PFSK-1 (cell line): ENCODE measurements at regions not wholly inside any gene's neighbourhood (a gene's known extent, or its start where the extent isn't known, plus 50 kb on each side); places are given as distances from the start of the nearest gene placed in this dataset.

Source experiments
- FOXP2 ChIP-seq: optimal IDR thresholded peaks from 2 replicates; pipeline ENCODE3; 2011; ENCODE audit warnings: borderline replicate concordance, control low read depth, inconsistent platforms; ENCODE audit not compliant: insufficient read depth; ENCODE audit errors: extremely low read length, extremely low read depth
- POLR2AphosphoS5 ChIP-seq: IDR thresholded peaks from 2 replicates; pipeline ENCODE4 v1.6.1; 2012; ENCODE audit warnings: low read depth, mild to moderate bottlenecking, control low read depth, low read length, moderate library complexity
- REST ChIP-seq, 2 experiments: IDR thresholded peaks; 2 replicates each; pipeline versions ENCODE4 v1.6.1 to v1.8.0; 2011 to 2012; ENCODE audit warnings: low read depth in 2 of 2, low read length in 2 of 2, control low read depth in 1 of 2, inconsistent platforms in 1 of 2, mild to moderate bottlenecking in 1 of 2, moderate library complexity in 1 of 2; ENCODE audit not compliant: insufficient read depth in 1 of 2
- SIN3A ChIP-seq: IDR thresholded peaks from 2 replicates; pipeline ENCODE4 v1.6.1; 2012; ENCODE audit warnings: mild to moderate bottlenecking, low read length, moderate library complexity, borderline replicate concordance; ENCODE audit not compliant: insufficient read depth
- TAF1 ChIP-seq: IDR thresholded peaks from 2 replicates; pipeline ENCODE4 v1.6.1; 2012; ENCODE audit warnings: low read length, control low read depth, borderline replicate concordance; ENCODE audit not compliant: insufficient read depth

GRCh38 chr2:100703739-100704138, 116.2 kb upstream of the NPAS2 start:
- TF ChIP-seq FOXP2 (no peak), POLR2AphosphoS5 (no peak), TAF1 (no peak), REST (IDR thresholded peaks at IDR 0.05; ENCODE audit: insufficient read depth in 1 of 2, low read depth in 2 of 2, low read length in 2 of 2) (no peak), SIN3A (no peak)

- TF ChIP-seq REST (IDR thresholded peaks at IDR 0.05; ENCODE audit: insufficient read depth in 1 of 2, low read depth in 2 of 2, low read length in 2 of 2) (no peak), FOXP2 (no peak), SIN3A (no peak), TAF1 (no peak), POLR2AphosphoS5 (no peak)
Measured at GRCh38 chr2:100704156-100704555, 115.8 kb upstream of the NPAS2 start.

DNA sequence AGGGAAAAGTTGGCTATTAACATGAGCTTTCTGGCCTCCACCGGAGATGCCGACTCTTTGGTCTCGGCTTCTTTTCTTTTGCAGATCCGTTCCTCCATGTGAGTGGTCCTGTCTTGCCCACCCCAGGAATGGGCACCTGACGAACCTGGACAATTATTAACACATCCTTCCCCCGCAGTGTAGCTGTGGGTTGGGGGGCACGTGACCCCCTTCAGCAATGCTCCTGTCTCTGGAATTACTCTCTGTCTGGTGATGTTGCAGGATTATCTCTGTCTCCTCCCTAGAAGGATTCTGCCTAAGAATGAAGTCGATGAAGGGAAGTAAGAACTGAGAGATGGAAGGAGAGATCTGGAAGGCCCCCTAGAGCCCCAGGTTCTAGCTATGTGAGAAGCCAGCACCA, 115.2 kb upstream of the NPAS2 start:
- TF ChIP-seq FOXP2 (no peak), POLR2AphosphoS5 (no peak), TAF1 (no peak), REST (IDR thresholded peaks at IDR 0.05; ENCODE audit: insufficient read depth in 1 of 2, low read depth in 2 of 2, low read length in 2 of 2) (no peak), SIN3A (no peak)

DNA sequence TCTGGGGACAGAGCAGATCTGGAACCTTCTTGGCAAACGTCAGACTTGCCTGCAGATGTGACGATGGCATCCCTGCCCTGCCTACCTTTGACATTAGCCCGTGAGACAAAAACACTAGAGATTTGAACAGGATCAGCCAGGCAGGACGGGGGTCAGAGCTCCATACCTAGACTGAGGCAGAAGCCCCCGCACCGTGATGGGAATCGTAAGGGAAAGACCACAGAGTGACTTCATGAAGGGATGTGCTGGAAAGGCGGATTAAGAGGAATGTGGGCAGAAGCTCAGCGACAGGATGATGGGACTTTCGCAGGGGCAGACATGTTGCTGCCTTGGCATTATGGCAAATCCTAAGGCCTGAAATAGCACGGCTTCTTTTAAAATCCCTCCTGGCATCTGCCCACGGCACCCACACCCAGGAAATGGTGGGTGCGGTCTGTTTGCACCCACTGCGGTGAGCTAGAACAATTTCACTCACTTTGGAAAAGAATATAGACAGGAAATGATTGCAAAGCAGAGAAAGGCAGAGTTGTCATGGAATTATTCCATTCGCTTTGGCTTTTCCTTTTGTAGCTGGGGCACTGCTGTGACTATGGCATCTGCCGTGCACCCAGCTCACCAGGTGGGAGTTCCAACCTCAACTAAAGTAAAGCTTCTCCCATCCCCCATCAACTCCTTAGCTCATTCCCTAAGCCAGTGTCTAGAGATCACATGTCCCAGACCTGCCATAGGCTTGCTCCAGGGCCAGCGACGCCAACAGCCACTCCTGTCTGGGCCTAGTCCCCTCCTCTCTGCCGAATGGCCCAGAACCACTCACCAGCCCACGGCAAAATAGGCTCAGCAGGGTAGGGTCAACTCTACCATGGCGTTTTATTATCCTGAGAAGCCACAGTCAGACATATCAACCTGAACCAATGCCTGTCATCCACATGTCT, 112.7 kb upstream of the NPAS2 start:
- no peak for TF ChIP-seq REST (IDR thresholded peaks at IDR 0.05; ENCODE audit: insufficient read depth in 1 of 2, low read depth in 2 of 2, low read length in 2 of 2)
- no peak for TF ChIP-seq FOXP2
- TF ChIP-seq SIN3A = no peak
- no peak for TF ChIP-seq POLR2AphosphoS5
- no peak for TF ChIP-seq TAF1

DNA sequence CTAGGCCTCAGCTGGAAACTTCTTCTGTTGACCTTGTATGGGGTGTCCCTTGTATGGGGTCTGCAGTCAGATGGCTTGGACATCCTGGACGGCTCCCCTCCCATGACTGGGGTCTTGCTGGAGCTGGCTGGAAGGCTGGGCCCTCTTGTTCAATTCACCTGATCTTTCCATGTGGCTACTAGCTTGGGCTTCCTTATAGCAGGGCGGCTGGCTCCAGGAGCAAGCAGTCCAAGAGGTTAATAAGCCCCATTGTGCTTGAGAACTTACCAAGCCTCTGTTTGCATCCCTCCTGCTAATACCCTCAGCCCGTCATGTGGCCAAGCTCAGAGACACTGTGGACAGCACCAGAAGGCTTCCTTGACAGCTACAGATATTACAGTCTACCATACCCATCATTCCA, 111.6 kb upstream of the NPAS2 start:
- no peak for TF ChIP-seq FOXP2
- no peak for TF ChIP-seq POLR2AphosphoS5
- TF ChIP-seq REST (IDR thresholded peaks at IDR 0.05; ENCODE audit: insufficient read depth in 1 of 2, low read depth in 2 of 2, low read length in 2 of 2) = no peak
- no peak for TF ChIP-seq SIN3A
- TF ChIP-seq TAF1 = no peak
